ENCODE measurements at regions not wholly inside any gene's neighbourhood (a gene's known extent, or its start where the extent isn't known, plus 50 kb on each side); places are given as distances from the start of the nearest gene placed in this dataset.

DNA sequence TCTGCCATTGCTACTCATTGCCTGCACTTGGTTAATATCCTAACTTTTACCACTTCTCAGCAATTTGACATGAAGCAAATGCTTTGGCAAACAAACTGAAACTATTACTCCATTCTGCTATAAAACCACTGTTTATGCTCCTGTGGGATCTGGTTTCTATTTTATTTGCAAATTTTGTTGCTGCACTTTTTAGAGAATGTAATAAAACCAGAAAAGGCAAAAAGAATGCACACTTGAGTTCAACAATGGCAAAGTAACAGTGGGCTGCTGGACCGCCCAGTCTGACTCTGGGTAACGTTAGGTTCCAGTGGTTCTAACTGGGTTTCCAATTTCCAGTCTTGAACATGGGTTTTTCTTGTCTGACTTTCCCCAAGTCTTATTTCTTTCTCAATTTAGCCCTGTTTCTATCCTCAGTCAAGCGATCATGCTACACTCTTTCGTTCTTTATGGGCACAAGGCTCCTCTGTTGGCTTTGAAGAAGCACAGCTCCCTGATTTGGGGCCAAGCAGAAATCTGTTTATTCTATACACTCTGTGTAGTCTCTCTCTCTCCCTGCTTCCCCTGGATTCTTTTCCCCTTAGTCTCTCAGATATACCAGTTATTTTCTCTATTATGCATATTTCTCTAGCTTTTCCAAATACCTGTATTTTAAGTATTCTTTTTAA, 129.2 kb upstream of the FAM3C start:
- no peak for DNase-seq (ENCODE audit: low spot score)

DNA sequence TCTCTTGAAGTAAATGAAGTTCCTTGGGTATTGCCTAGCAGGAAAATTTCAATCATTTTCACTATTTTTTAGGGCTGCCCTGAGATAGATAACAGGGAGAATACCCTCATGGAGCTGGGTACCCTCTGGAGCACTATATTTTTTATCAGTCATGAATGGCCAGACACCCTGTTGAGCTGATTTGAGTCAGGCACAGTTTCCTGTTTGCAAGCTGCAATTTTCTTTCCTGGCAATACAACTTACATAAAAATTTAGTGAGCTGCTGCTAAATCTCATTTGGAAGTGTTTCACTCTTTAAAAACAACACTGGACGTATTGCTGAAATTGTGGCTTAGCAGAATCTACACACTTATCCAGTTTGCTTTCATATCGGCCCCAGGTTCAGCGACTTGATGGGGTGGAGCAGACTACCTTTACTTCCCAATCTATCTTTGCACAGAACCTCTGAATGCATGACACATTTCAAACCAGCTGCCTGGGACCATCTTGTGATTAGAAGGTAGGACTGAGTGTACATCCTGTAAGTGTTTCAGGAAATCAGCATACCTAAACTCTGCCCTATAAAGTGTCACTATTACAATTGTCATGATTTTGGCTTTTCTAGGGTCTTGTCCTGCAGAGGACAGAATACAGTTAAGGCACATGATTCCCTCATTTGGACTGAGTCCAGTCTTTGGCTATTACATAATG, 125.7 kb upstream of the FAM3C start:
- DNase-seq (ENCODE audit: low spot score): no peak

DNA sequence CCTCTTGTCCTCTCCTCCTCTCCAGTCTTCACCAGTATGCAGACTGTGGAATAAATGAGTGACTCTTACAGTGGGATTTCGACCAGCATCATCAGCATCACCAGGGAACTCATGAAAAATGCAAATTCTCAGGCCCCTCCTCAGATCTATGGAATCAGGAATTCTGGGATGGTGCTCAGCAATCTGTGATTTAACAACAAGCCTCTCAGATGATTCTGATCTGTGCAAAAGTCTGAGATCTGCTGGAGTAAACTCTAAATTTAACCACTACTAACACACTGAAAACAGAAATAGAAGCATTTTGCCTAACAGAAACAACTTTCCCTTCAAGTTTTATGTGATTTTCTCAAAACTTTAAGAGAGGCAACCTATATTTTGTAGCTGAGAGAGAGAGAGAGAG, 124.8 kb upstream of the FAM3C start:
- no peak for DNase-seq (ENCODE audit: low spot score)

DNA sequence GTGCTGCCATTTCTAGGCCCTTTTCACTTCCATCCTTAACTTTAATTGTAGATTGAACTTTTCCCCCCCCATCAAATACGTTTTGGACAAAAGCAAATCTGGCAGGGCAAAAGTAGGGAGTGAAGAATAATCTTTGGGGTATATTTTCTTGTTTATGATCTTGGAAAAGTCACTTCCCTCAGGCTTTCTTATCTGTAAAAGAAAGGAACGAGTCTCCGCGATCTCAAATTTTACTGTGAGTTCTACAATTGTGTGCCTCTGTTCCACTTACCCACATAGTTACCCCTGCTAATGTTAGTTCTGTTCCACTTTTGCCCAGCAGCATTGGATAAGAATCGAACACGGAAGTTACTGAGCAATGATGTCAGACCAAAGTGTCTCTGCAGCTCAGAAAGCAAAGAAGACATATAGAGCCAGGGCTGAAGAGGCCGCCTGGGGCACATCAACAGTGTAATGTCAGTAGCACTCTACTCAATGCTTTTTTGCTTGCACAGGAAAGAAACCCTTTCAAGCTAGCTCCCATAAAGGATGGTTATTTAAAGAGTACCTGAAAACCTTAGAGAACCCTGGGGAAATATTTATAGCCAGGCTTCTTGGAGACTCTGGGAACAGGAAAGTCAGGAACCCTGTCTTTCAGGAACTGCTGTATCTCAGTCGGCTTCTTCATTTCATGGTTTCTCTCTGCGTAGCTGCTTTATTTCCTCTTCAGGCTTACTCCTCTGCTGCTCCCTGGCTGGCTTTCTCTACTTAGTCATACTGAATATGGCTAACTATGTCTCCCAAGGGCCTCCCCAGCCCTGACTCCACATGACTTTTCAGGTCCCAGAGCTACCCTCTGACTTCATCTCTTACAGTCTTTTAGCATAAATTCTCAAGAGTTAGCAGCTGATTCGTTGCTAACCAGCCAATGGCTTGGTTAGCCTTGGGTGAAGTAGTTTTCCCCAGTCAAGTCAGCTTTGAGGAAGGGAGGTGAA, 123.7 kb upstream of the FAM3C start:
- no peak for DNase-seq (ENCODE audit: low spot score)

- no peak for DNase-seq (ENCODE audit: low spot score)
Measured at GRCh38 chr7:121517591-121517990, 121.5 kb upstream of the FAM3C start.

- no peak for DNase-seq (ENCODE audit: low spot score)
Measured at GRCh38 chr7:121516821-121517220, 120.7 kb upstream of the FAM3C start.

DNA sequence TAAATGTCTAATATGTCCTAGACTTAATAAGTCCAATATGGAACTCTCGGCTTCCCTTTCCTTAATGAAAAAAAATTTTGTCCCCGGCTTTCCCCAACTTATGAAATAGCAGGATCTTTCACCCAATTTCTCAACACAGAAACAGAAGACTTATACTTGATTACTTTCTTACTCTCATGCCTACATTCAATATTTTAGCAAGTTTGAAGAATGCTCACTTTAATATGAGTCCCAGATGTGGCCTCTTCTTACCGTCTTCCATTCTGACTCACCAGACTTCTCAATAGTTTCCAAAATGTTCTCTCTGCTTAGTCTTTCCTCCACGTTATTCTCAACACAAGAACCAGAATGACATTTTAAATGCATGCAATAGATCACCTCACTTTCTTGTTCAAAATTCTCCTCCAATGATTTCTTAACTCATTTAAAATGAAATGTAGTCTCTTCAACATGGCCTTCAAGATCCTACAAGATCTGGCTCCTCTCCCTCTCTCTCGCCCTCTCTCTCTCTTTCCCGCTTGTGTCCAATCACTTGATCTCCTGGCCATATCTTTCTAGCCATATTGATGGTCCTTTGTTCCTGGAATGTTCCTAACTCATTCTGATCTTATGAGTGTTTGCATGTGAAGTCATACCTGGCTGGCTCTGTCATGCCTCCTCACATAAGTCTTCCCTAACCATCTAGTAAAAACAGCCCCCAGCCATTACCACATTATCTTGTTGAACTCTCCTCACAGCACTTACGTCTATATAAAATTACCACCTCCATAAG, 119.7 kb upstream of the FAM3C start:
- no peak for DNase-seq (ENCODE audit: low spot score)

DNA sequence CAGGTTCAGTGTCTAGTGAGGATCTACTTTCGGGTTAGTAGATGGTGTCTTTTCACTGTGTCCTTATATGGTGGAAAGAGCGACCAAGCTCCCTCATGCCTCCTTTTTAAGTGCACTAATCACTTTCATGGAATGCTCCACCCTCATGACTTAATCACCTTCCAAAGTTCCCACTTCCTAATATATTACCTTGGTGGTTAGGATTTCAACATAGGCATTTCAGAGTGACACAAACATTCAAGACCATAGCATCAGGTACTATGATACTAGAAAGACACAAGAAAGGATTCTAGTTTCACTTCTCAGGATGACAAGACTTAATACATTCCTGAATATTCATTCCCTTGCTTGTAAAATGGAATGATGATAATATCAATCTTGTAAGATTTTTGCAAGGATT, 119.1 kb upstream of the FAM3C start:
- no peak for DNase-seq (ENCODE audit: low spot score)

GRCh38 chr7:121513105-121513504, 117.0 kb upstream of the FAM3C start:
- DNase-seq (ENCODE audit: low spot score): no peak

GRCh38 chr7:121510858-121511482, 114.9 kb upstream of the FAM3C start:
- DNase-seq (ENCODE audit: low spot score): no peak

- DNase-seq (ENCODE audit: low spot score): peak; percentile 12
Measured at GRCh38 chr7:121510302-121510701, 114.2 kb upstream of the FAM3C start.

GRCh38 chr7:121505540-121506182, 109.6 kb upstream of the FAM3C start:
- DNase-seq (ENCODE audit: low spot score): no peak

DNA sequence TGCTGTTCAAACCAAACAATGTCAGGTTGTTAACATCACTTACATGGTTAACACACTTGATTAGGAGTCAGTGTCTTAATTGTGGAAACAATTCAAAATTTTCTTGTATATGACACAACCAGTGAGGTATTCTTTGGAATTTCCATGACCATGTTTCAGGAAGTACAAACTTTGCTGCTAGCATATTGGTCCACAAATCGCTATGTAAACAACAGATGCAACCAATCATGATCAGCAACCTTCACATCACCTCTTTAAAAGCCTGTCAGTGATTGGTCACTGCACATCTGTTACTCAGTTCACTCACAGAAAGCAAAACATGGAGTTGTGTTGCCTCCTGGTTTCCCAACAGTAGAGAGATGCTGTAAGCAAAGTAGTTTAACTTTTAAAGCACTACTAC, 108.9 kb upstream of the FAM3C start:
- no peak for DNase-seq (ENCODE audit: low spot score)

DNA sequence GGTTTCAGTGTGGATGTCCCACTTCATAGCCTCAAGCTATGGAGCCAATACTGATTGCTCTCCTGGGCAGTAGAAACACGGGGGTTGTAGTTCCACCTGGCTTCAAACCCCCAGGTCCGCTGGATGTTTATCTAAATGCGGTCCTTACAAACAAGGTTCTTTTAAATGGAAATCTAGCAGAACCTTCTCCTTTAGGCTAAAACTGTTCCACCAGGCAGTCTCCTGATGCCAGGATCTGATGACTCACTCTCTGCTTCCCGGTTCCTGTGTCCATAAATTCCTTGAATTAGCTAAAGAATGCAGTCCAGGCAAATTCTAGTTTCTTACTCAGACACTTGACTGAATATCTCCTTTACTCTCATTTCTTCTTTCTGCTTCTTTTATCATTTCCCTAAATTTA, 108.4 kb upstream of the FAM3C start:
- no peak for DNase-seq (ENCODE audit: low spot score)

- DNase-seq (ENCODE audit: low spot score): no peak
Measured at GRCh38 chr7:121503730-121504129, 107.6 kb upstream of the FAM3C start.

DNA sequence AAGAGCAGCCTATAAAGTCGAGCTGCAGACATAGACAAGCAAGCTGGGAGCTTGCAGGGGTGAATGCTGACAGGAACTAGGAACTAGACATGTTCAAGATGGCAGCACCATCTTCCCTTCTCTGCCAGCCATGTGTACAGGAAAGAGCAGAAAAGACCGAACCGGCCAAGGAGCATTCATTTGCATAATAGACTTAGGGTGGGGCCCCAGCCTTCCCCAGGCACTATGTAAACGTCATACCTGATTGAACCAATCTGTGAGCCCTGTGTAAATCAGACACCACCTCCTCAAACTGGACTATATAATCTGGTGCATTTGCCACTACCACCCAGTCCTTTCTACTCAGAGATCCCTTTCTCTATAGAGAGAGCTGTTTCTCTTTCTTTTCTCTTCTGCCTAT, 106.9 kb upstream of the FAM3C start:
- DNase-seq (ENCODE audit: low spot score): no peak

DNA sequence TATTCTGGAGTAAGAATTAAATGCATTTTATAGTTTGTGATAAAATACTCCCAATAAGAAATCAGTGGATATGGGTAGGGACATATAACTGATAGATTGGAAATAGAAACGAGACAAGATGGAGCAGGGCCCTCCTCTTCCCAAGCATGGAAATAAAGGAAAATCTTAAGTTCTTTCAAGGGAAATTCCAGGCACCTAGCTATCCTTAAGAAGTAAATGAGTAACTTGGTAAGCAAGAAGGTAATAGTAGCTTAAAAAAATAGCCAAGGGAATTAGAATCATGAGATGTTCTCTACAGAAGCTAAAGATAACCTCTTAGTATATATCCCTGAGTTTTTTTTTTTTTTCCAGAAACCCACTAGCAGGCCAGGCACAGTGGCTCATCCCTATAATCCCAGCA, 105.5 kb upstream of the FAM3C start:
- no peak for DNase-seq (ENCODE audit: low spot score)

DNA sequence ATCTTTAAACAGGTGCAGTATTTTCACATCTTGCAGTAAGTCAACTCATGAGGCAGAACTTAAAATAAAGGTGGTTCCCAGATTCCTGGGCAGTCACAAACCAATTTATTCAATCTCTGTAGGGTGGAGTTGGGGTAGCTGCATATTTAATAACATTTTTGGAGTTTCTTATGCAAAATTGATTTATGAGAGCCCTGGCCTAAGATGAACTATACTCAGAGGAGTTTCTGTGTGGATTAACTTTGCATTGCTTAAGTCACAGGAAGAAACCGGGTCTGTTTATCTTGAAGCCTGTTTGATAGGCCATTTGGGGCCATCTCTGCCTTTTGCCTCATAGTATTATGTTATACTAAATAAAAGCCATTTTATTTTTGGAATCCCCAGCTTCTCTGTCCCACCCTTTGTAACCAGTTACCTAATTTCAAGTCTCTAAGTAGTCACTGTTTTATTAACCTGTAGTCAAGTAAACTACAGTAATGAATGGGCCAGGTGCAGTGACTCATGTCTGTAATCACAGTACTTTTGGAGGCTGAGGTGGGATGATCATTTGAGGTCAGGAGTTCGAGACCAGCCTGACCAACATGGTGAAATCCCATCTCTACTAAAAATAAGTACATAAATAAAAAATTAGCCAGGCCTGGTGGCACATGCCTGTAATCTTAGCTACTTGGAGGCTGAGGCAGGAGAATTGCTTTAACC, 104.4 kb upstream of the FAM3C start:
- no peak for DNase-seq (ENCODE audit: low spot score)

DNA sequence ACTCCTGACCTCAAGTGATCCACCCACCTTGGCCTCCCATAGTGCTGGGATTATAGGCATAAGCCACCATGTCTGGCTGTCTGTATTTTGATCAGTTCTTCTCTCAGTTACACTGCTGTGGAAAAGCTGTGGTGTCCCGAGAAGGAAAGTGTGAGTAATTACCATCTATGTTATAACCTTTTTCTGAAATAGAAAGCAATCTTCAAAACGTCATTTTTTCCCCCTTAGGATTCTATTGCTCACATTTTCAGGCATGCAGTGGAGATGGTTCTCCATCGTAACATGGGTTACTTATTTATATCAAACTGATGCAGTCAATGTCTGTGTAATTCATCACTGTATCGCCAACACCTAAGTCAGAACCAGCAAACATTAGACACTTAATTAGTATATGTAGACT, 103.5 kb upstream of the FAM3C start:
- no peak for DNase-seq (ENCODE audit: low spot score)

GRCh38 chr7:121498816-121499215, 102.7 kb upstream of the FAM3C start:
- no peak for DNase-seq (ENCODE audit: low spot score)
